Stimulated activated CD4-positive, alpha-beta T cell treated with anti-CD3 and anti-CD28 coated beads, TNF-alpha, amount 100 ng/mL, for 4 hours (primary cell): ENCODE measurements at regions not wholly inside any gene's neighbourhood (a gene's known extent, or its start where the extent isn't known, plus 50 kb on each side); places are given as distances from the start of the nearest gene placed in this dataset.
"Not testable (repeated sequence)": the region's sequence is repeated elsewhere in the genome, so short reads cannot be mapped to it uniquely, and the experiment has no call there.

ENCODE experiments used
- DNase-seq, 3 experiments: peaks; one replicate each; pipeline ENCODE4 v3.0.0-alpha.2; 2020; ENCODE audit warnings: low read depth in 3 of 3

DNA sequence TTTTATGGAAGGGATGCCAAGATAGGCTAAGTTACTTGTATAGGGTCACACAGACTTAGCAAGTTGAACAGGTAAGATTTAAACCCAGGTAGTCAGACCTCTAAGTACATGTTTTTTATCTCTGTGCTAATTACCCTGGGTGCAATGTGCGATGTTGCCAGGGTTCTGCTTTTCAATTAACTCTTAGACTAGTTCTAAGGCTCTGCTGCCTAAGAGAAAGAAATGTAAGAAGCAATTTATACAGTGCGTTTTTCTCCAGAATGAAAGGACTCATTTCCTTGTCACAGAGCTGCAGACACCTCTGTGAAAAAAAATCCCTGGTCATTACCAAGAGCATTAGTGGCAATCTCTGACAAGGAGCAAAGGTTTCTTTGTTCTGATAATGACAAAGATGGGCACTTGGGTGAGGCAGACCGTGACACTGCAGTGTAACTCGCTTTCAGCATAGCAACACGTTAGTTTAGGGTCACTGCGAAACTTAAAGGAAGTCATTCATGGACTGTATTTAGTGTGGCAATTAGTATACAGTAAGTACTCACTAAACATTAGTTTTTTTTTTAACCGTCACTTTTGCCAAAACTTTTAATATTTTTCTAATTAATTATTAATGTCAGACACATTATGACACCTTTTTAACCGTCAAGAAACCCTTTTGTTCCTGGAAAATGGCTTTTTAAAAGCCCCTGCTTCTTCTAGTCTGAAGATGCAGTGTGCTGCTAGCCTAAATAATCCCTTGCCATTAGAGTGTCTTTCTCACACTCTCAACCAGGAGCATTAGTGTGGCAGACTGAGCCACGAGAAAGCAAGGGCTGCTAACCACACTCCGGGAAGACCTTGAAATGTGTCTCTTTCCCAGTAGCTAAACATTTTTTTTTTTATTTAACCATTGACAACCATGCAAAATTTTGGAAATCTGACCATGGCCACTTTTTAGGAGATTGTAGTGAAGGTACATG lies 520.0 kb upstream of the C9orf72 start:
- no peak for DNase-seq

DNA sequence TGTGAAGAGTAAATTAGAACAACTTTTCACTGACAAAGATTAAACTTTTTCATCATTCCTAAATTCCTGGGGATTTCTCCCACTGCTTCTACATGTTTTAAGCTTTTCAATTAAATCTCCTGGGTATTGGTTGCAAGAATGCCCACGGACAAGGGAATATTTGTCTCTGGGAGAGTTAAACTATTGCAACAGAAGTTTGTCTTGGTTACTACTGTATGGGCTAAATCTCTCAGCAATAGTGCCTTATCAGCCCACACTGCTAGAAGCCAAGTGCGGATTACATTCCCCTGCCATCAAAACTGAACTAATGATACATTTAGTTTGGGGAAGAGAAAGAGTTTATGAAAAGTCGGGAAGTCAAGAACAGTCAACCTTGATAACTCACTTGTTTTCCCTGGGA lies 528.2 kb upstream of the C9orf72 start:
- no peak for DNase-seq

DNA sequence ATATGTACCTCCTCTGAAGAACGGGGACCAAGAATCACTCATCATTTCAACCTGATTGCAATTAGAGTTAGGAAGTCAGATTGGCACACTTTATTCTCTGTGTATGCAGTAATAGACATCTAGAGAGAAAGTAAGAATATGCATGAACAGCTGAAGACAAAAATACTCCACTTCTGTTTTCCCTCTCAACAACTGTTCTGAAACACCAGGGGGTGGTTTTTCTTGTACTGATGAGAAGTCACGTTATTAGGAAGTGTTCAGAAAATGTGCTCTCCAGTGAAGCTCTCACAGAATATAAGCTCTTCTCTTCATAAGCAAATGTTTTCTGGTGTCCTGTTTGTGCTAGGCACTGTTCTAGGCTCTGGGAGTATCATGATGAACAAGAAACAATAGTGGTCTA lies 531.7 kb upstream of the C9orf72 start:
- no peak for DNase-seq

DNA sequence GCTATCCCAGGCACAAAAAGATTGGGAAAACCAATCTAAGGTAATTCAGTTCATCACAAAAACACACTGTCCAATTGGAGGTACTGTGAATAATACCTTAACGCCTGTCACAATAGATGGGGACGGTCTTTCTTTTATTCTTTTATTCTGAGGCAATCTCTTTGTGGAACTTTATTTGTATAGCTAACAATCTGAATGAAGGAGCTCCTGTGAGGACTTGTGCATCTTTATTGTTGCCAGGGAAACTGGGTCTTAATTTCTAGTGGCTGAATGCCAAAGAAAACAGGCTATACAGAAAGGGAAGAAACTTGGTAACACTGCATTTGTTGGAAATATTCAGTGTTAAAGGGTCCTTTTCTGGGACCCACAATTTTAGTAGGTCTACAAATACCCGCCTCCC lies 546.9 kb upstream of the C9orf72 start:
- no peak for DNase-seq

DNA sequence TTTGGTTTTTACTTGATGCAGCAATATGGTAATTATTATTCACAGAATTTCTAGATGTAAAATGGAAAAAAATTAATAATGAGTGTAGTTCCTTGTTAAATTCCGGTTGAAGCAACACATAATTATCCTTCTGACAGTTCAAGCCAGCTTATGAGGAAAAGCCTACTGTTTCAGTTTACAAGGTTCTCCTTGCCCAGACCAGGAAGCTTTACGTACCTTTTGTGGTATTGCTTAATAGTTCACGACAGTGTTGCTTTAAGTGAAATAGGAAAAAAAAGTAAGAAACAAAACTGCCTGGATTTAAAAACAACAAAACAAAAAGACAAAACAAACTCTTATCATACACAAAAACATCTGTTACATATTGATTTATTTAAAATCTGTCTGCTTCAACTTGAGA lies 547.3 kb upstream of the C9orf72 start:
- DNase-seq = no peak

DNA sequence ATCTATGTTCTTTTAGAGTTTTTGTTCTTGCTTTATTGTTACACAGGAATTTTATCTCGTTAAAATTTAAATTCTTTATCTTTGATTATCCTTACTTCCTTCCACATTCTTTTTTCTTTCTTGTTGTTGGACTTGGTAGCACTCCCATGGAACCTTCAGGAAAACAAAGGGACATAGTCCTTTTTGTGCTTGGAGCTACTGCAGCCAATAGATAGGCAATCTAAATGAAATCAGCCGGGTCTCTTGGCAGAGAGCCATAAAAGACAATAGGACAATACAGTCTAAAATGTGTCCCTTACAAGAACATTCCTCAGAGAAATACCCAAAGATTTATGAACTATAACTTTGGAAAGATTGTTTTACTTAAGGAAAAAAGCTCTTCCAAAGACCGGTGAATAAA lies 548.1 kb upstream of the C9orf72 start:
- DNase-seq = no peak

DNA sequence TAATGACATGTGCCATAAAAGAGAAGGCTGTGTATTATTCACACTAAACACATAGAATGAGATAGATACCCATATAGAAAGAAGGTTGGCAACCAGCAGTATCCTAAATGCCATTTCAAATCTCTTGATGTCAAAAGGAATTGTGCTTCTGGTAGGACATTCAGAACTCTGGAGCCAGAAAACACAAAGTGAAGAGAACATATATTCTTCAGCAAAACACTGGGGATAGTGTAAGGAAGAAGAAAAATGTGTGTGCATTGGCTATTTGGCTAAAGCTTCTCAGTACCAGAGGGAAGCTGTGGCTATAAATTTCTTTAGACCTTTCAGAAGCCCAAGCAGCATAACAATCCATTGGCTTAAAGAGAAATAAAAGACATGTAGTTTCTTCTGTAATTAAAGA lies 551.6 kb upstream of the C9orf72 start:
- no peak for DNase-seq

DNA sequence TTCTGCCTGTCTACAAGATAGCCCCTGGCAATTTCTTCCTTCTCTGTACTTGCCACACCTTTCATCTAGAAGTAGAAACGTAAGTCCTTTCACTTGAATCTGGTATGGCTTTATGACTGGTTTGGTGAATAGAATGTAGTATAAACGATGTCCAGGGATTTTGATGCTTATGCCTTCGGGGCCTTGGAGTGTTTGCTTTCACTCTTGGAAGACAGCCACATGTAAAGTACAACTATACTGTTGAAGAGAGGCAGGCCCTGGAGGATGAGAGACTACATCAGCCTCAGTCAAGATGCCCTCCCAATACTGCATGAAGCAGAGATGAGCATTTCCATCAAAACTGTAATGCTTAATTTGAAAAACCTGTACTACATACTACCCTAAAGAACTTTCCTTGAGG lies 553.8 kb upstream of the C9orf72 start:
- no peak for DNase-seq

DNA sequence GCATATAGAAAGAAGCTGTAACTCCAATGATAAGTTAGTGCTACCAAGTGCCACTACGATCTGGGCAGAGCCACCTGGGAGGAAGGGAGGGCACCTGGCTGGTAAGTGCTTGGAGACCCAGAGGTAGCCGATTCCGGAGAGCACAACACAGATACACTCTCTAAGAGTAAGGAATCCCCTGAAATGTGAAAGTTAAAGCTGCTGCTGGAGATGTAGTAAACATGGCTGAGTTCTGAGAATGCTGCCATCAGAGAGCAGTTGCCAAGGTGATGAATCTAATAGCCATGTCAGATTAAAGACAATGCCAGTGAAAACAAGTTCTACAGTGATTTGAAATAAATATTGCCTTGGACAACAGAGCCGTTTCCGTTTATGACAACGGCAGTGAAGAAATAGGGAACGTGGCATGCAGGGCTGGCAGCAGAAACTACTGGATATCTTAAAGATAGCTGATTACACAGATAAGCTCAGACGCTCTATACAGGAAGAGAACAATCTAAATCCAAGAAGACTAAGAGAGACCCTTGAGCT lies 561.2 kb upstream of the C9orf72 start:
- DNase-seq = no peak

DNA sequence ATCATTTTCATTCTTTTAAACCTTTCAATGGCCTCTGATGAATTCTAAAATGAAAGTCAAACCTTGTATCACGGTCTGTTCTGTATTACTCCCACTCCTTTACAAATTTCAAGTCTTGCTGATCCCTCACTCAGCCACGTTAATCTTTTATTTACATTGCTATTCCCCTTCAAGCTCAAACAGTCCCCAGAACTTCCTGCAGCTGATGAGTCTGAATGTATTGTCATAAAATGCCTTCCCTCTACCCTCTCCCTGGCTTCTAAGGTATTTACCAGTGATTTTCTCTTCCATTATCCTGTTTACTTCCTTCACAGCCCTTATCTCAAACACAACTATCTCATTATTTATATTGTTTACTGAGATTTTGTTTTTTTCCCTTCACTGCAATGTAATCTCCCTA lies 562.3 kb upstream of the C9orf72 start:
- no peak for DNase-seq

DNA sequence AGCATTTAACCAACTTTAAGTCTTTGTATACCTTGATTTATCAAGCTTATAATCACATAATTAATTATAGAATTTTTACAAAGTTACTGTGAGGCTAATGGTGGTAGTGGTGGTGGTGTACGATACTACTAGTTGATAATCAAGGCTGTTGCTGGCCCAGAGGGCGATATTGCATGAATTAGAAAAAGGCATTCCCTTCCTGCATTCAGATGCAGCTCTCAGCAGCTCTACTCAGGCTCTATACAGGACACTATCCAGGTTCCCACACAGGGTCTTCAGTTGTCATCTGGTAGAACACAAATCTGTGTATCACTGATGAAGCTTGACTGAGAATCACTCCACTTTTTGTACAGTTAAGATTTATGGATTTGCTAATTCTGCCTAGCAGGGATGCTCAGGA lies 562.8 kb upstream of the C9orf72 start:
- DNase-seq = no peak

DNA sequence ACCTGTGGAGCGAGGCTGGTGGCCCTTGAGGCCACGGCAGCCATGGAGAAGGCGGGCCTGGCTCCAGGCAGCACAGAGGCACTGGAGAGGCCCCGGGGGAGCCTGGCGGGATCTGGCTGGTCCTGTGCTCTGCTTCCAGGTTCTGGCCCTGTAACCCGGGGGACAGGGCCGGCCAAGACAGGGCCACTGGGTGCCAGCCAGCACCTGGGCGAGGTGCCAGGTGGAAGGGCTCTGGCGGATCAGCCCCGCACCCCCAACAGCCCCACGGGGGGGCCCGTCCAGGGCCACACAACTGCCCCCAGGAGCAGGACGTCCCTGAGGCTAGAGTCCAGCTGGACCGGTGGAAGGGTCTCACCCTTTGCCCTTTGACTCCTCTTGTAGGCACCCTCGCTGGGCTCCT lies 574.1 kb upstream of the C9orf72 start:
- DNase-seq = not testable (repeated sequence)

DNA sequence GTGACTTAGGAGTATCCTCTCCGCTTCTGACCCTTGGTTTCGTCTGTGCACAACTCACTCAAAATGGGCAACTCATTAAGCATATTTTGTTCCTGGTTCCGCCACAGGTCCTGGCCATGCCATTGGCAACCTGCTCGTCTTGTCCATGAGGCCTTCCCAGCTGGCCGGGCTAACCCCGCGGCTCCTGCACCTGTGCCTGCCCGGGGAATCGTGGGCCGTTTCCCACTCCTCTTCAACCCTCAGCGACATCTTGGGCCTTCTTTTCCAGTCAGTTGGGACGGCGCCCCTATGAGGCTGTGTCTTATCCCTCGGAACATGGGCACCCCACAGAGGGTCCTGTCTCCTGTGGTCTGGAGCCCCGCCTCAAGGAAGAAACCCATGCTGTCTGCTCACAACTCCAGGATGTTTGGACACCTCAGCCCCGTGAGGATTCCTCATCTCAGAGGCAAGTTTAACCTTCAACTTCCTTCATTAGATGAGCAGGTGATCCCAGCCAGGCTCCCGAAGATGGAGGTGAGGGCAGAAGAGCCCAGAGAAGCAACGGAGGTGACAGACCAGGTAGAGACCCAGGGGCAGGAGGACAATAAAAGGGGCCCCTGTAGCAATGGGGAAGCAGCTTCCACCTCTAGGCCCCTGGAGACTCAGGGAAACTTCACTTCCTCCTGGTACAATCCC lies 574.8 kb upstream of the C9orf72 start:
- DNase-seq = not testable (repeated sequence)

DNA sequence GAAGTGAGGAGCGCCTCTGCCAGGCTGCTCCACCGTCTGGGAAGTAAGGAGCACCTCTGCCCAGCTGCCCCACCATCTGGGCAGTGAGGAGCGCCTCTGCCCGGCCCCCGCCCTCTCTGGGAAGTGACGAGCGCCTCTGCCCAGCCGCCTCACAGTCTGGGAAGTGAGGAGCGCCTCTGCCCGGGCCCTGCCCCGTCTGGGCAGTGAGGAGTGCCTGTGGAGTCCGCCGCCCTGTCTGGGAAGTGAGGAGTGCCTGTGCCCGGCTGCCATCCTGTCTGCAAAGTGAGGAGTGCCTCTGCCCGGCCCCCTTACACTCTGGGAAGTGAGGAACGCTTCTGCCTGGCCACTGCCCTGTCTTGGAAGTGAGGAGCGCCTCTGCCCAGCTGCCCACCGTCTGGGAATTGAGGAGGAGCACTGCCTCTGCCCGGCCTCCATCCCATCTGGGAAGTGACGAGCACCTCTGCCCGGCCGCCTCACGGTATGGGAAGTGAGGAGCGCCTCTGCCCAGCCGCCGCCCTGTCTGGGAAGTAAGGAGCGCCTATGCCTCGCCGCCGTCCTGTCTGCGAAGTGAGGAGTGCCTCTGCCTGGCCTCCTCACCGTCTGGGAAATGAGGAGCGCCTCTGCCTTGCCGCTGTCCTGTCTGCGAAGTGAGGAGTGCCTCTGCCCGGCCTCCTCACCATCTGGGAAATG lies 576.2 kb upstream of the C9orf72 start:
- DNase-seq = not testable (repeated sequence)

DNA sequence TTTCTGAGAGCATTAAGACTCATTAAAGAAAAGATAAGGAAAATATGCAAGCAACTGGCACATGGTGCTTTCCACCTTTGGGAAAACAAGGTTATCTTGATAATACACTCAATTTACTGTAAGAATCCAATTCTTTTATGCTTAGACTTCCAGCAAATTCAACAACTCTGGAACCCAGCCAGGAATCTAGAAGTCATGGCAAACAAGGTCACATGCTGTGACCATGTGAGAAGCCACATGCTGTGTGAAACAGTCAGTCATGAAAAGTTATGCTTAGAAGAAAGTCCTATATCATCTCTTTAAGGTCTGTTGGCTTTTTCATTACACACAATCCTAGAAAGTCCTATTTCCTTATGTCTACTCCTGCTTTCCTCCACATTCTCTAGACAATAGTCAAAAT lies 581.8 kb upstream of the C9orf72 start:
- no peak for DNase-seq

DNA sequence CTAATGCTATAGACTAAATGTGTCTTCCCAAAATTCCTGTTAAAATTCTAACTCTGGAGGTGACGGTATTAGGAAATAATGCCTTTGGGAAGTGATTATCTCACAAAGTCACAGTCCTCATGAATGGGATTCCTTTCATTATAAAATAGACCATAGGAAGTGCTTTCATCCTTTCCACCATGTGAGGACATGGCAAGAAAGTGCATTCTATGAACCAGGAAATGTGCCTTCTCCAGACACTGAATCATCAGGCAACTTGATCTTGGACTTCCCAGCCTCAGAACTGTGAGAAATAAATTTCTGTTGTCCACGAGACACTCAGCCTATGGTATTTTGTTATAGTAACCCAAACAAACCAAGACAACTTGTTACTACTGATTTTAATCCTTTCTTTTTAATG lies 582.4 kb upstream of the C9orf72 start:
- DNase-seq = no peak

DNA sequence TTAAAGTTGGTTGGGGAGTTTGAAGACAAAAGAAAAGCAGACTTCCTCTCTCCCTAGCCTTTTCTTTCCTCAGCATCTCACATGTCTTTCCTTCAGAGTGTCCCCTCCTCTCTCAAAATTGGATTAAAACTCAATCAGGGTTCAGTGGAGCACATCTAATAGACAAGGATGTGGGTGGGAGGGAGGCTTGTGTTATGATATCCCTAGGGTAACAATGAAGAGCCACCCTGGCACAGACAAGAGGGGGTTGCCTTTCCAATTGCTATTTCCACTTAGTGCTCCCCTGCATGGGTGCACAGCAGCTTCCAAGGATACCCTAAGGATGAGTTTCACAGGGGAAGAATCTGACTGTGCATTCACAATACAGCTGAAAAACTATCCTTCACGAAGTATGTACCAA lies 585.2 kb upstream of the C9orf72 start:
- no peak for DNase-seq

DNA sequence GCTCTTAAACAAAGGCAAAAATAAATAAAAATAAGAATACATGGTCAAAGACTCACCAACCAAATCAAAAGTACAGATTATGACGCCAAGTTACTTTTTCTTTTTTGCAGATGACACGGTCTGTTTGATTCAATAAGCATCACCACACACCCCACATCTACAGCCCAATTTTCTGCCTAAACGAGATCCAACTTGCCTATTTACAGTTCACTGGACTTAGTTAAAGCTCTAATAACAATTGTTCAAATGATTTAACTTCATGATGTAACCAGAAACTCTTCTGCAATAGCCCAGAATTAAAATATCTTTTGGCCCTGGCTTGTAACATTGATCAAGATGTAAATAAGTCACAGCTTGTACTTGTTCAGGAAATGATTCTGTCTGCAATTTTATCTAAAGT lies 590.3 kb upstream of the C9orf72 start:
- no peak for DNase-seq

DNA sequence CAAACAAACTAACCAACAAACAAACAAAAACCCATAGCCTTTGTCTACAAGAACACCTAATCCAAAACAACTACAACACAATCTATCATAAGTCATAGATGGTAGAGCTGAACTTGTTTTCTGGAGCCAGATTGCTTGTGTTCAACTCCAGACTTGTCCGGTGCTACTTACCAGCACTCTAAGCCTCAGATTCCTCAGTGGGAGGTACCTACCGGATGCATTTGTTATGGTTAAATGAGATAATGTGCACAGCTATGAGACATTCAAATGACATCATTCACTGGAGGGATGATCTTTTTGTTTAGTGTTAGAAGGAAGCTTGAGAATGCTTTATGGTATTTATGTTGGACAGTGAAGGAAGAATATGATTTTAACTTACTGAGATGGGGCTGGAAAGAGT lies 592.9 kb upstream of the C9orf72 start:
- no peak for DNase-seq

DNA sequence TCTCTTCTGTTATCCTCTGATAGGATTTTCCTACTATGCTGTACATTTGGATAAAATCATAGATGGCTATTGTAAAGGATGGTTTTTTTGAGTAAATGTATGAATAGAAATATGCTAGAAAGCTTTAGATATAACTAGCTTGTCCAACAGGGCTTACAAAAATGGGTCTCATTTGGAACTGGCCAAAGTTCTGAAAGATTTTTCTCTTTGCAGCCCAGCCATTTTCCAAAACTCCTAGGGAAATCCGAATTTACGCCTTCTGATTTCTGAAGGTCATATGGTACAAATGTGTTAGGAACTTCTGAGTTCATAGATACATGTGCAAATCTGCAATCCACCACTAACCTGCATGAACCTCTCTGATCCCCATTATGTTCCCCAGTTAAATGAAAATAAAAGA lies 603.9 kb upstream of the C9orf72 start:
- no peak for DNase-seq

DNA sequence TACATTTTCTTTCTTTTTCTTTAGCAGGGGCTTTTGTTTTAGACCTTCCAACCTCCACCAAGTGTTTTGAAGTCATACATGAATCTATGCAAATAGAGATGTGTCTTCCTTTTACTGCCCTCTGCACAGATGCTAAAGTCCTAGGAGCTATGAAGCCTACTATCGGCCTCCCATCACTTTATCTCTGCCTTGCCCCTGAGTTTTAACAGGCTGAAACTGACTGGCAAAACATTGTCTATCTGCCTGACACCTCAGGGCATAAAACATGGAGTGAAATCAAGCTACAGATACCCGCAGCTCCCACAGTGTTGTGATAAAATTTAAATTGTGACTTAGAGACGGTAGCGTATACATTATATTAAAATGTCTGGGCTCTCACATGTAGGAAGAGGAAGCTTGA lies 604.6 kb upstream of the C9orf72 start:
- DNase-seq = no peak

DNA sequence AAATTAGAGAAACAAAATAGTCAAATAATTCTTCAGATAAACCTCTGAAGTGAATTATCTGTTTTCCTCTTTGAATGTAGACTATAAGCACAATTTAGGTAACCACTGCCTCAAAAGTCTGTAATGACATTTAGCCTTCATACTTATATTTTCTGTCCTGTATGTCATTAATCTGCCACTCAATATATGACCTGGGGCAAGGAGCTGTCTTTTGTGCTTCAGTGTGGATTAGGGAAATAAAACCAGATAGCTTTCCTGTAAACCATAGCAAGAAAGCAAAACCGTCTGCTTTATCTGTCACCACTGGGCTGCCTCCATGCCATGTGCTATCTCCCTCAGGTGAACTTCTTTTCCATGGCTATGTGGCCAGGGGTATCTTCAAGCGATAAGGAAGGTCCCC lies 606.6 kb upstream of the C9orf72 start:
- DNase-seq = no peak
